DND-41 (cell line): ENCODE measurements at regions not wholly inside any gene's neighbourhood (a gene's known extent, or its start where the extent isn't known, plus 50 kb on each side); places are given as distances from the start of the nearest gene placed in this dataset.

Experiments
- ATAC-seq: fragments of 200-7000 bp; cut with Tn5 transposase; 3 replicates; pipeline ENCODE4 v1.9.1; 2021; ENCODE audit warnings: low read depth; ENCODE audit not compliant: insufficient read depth
- DNase-seq: peaks from one replicate; pipeline ENCODE4 v3.0.0-alpha.2; 2020
- H2AFZ ChIP-seq: 2 replicates; pipeline ENCODE4 v1.6.0; 2012; ENCODE audit warnings: low read depth, low read length
- H3K27ac ChIP-seq: 2 replicates; pipeline ENCODE4 v1.5.1; 2012; ENCODE audit warnings: low read length, inconsistent platforms
- H3K27me3 ChIP-seq: fragments of 200-600 bp; sonication (generic); 2 replicates; pipeline ENCODE4 v1.6.0; 2012; ENCODE audit warnings: low read length, mild to moderate bottlenecking, inconsistent platforms; ENCODE audit not compliant: insufficient read depth, poor library complexity
- H3K36me3 ChIP-seq: 2 replicates; pipeline ENCODE4 v1.5.1; 2012; ENCODE audit warnings: low read length, inconsistent platforms; ENCODE audit not compliant: insufficient read depth
- H3K4me1 ChIP-seq: 2 replicates; pipeline ENCODE4 v1.5.1; 2012; ENCODE audit warnings: mild to moderate bottlenecking, low read length; ENCODE audit not compliant: insufficient read depth
- H3K4me2 ChIP-seq: 2 replicates; pipeline ENCODE4 v1.6.0; 2012; ENCODE audit warnings: mild to moderate bottlenecking, moderate library complexity, low read length, inconsistent platforms; ENCODE audit not compliant: insufficient read depth
- H3K4me3 ChIP-seq, 2 experiments: fragments of 200-600 bp in 1 of 2; shearing (Covaris generic) in 1 of 2; 2 replicates each; pipeline ENCODE4 v1.5.1; 2012 to 2016; ENCODE audit warnings: inconsistent platforms in 2 of 2, low read length in 2 of 2, mild to moderate bottlenecking in 2 of 2, low read depth in 1 of 2, moderate library complexity in 1 of 2
- H3K79me2 ChIP-seq: 2 replicates; pipeline ENCODE4 v1.6.0; 2012; ENCODE audit warnings: low read length, inconsistent platforms; ENCODE audit not compliant: insufficient read depth
- H3K9ac ChIP-seq: 2 replicates; pipeline ENCODE4 v1.6.0; 2012; ENCODE audit warnings: low read depth, mild to moderate bottlenecking, inconsistent platforms, low read length, moderate library complexity
- H3K9me3 ChIP-seq: 2 replicates; pipeline ENCODE4 v1.5.1; 2012; ENCODE audit warnings: low read length, moderate library complexity, mild to moderate bottlenecking, inconsistent platforms; ENCODE audit not compliant: insufficient read depth, severe bottlenecking
- H4K20me1 ChIP-seq: 2 replicates; pipeline ENCODE4 v1.6.0; 2012; ENCODE audit warnings: low read length; ENCODE audit not compliant: insufficient read depth
- CTCF ChIP-seq: IDR thresholded peaks from 2 replicates; pipeline ENCODE4 v1.5.1; 2012; ENCODE audit warnings: borderline replicate concordance, low read length, moderate library complexity, mild to moderate bottlenecking; ENCODE audit not compliant: poor library complexity, severe bottlenecking; ENCODE audit errors: extremely low read depth
- EZH2 ChIP-seq: IDR thresholded peaks from 3 replicates; pipeline ENCODE4 v1.6.1; 2012; ENCODE audit warnings: borderline replicate concordance, low read depth, mild to moderate bottlenecking, moderate library complexity, low read length, inconsistent platforms; ENCODE audit not compliant: severe bottlenecking

GRCh38 chr20:53826597-53827291 lies 233.1 kb upstream of the ZNF217 start:
- no peak for TF ChIP-seq EZH2
- TF ChIP-seq CTCF: no peak
- no peaks in the 10 kb centered on the region for H3K27me3 ChIP-seq
- DNase-seq (no peak), ATAC-seq (no peak)
- no peaks in the 10 kb centered on the region for H4K20me1 ChIP-seq
- no peaks in the 10 kb centered on the region for H3K79me2 ChIP-seq
- peaks cover 34% of the 10 kb centered on the region for H3K4me1 ChIP-seq
- no peak overlapping the region for H3K4me2 ChIP-seq
- H2AFZ ChIP-seq: no peak overlapping the region; the same call in 1 of the 2 replicates
- no peaks in the 10 kb centered on the region for H3K9me3 ChIP-seq
- H3K4me3 ChIP-seq: no peak overlapping the region
- H3K27ac ChIP-seq: no peak overlapping the region
- H3K36me3 ChIP-seq: no peaks in the 10 kb centered on the region
- no peak overlapping the region for H3K9ac ChIP-seq

- Histone ChIP-seq H3K27ac (no peak overlapping the region), H3K4me1 (peaks cover 34% of the 10 kb centered on the region), H3K4me2 (no peak overlapping the region), H3K9me3 (no peaks in the 10 kb centered on the region), H3K36me3 (no peaks in the 10 kb centered on the region), H3K27me3 (no peaks in the 10 kb centered on the region), H3K4me3 (no peak overlapping the region), H3K79me2 (no peaks in the 10 kb centered on the region), H2AFZ (no peak overlapping the region), H4K20me1 (no peaks in the 10 kb centered on the region), H3K9ac (no peak overlapping the region)
- DNase-seq (no peak), ATAC-seq (no peak)
- no peak for TF ChIP-seq CTCF
- no peak for TF ChIP-seq EZH2
These were observed 232.5 kb upstream of the ZNF217 start for GRCh38 chr20:53826090-53826489.

- H3K36me3 ChIP-seq: no peaks in the 10 kb centered on the region
- no peak for ATAC-seq
- H4K20me1 ChIP-seq: no peaks in the 10 kb centered on the region
- peaks cover 27% of the 10 kb centered on the region for H3K4me1 ChIP-seq
- no peak for TF ChIP-seq EZH2
- TF ChIP-seq CTCF: no peak
- no peaks in the 10 kb centered on the region for H3K27me3 ChIP-seq
- H3K9ac ChIP-seq: no peak overlapping the region
- H3K4me3 ChIP-seq: no peak overlapping the region
- no peaks in the 10 kb centered on the region for H3K79me2 ChIP-seq
- no peak for DNase-seq
- H3K9me3 ChIP-seq: no peaks in the 10 kb centered on the region
- no peak overlapping the region for H2AFZ ChIP-seq
- H3K4me2 ChIP-seq: no peak overlapping the region
- H3K27ac ChIP-seq: no peak overlapping the region
These were observed 231.6 kb upstream of the ZNF217 start for GRCh38 chr20:53825282-53825681.

GRCh38 chr20:53824779-53825178 lies 231.1 kb upstream of the ZNF217 start:
- H3K9ac ChIP-seq: no peak overlapping the region
- H3K4me1 ChIP-seq: peaks cover 22% of the 10 kb centered on the region
- H4K20me1 ChIP-seq: no peaks in the 10 kb centered on the region
- no peaks in the 10 kb centered on the region for H3K9me3 ChIP-seq
- H3K27me3 ChIP-seq: no peaks in the 10 kb centered on the region
- DNase-seq (no peak), ATAC-seq (no peak)
- no peak overlapping the region for H3K4me2 ChIP-seq
- no peak overlapping the region for H3K27ac ChIP-seq
- TF ChIP-seq CTCF (no peak), EZH2 (no peak)
- H3K79me2 ChIP-seq: no peaks in the 10 kb centered on the region
- H3K4me3 ChIP-seq: no peak overlapping the region
- H3K36me3 ChIP-seq: no peaks in the 10 kb centered on the region
- no peak overlapping the region for H2AFZ ChIP-seq
